CD4-positive, alpha-beta T cell treated with Interleukin-1 beta for 1 hour (primary cell): ENCODE measurements at regions not wholly inside any gene's neighbourhood (a gene's known extent, or its start where the extent isn't known, plus 50 kb on each side); places are given as distances from the start of the nearest gene placed in this dataset.
"Not testable (repeated sequence)": the region's sequence is repeated elsewhere in the genome, so short reads cannot be mapped to it uniquely, and the experiment has no call there.

ENCODE experiments used
- DNase-seq, 2 donors: peaks; one replicate each; pipeline ENCODE4 v3.0.0-alpha.2; 2020 to 2022

DNA sequence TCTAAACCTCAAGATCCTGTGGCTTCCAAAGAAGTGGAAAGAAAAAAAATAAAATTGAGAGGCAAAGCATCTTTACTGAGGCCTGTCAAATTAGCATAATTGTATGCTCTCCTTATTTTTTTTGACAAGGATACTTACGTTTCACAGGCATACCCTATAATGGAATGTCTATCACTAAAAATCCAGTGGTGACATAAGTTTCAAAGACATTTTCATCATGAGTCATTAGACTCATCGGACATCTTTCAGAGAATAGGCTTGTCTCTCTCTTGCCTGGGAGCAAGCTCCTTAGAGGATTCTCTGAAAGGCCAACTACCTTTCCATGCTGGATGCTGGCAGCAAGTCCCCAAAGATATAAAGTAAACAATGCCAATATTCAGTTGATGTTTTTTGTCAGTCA, 380.7 kb upstream of the STEAP1 start:
- no peak for DNase-seq

GRCh38 chr7:89775459-89775858, 378.8 kb upstream of the STEAP1 start:
- no peak for DNase-seq

GRCh38 chr7:89776980-89777379, 377.3 kb upstream of the STEAP1 start:
- no peak for DNase-seq

- no peak for DNase-seq
Measured at GRCh38 chr7:89777499-89777898, 376.8 kb upstream of the STEAP1 start.

DNA sequence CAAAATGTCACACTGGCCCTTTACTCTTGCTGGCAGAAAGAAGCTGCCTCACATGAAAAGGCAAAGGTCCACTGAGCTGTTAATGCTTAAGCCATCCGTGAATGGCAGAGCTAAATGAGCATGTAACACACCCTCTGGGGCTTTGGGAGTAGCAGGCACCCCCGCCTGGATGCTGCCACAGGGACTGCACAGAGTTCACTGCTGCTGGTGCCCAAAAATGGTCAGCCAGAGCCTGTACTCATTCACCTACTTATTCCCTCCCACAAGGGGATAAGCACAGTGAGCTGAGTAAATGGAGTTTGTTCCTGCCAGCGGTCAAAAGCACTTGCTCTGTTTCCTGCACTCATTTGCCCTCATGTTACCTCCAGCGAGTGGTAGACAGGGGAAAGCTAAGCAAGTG, 374.0 kb upstream of the STEAP1 start:
- no peak for DNase-seq

GRCh38 chr7:89796481-89796880, 357.8 kb upstream of the STEAP1 start:
- DNase-seq, result no peak

- no peak for DNase-seq
Measured at GRCh38 chr7:89797965-89798598, 356.2 kb upstream of the STEAP1 start.

GRCh38 chr7:89798599-89798996, 355.7 kb upstream of the STEAP1 start:
- no peak for DNase-seq

GRCh38 chr7:89800761-89801160, 353.5 kb upstream of the STEAP1 start:
- DNase-seq, result no peak

- no peak for DNase-seq
Measured at GRCh38 chr7:89809291-89809690, 345.0 kb upstream of the STEAP1 start.

DNA sequence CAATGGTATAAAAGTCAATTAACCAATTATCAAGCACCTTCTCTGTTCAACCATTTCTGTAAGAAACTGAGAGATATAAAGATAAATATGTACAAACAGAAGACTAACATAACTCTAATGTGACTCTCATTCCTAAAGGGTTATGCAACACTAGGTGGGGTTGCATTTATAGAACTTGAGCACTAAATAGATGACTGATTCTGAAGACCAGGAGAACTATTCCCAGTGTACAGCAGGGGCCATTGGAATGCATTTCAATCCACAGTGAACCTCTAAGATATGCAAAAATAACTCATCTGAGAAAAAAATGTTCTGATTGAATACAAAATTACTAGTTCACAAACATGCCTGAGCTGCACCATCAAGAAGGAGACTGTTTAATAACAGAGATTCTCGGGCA, 341.2 kb upstream of the STEAP1 start:
- no peak for DNase-seq

GRCh38 chr7:89826121-89826520, 328.1 kb upstream of the STEAP1 start:
- no peak for DNase-seq

DNA sequence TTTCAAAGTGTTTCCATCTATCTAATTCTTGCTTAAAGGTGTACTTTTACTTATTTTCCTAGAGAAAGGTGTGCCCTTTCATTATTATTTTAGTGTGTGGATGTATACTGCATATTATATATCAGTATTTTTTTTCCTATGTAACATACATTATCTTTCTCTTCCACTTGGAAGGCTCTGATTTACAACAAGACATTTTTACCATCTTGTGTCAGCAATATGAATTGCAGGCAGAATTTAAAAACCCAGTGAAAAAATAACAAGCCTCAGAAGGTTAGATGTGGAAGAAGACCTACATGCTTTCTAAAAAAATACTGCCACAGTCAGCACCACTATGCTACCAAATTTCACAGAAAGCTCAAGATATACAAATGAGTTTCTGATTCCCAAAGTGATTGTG, 327.7 kb upstream of the STEAP1 start:
- no peak for DNase-seq

- DNase-seq, result no peak
Measured at GRCh38 chr7:89837515-89837914, 316.8 kb upstream of the STEAP1 start.

- DNase-seq, result no peak
Measured at GRCh38 chr7:89839329-89839728, 314.9 kb upstream of the STEAP1 start.

GRCh38 chr7:89845952-89846351, 308.3 kb upstream of the STEAP1 start:
- no peak for DNase-seq

- no peak for DNase-seq
Measured at GRCh38 chr7:89849052-89849451, 305.2 kb upstream of the STEAP1 start.

GRCh38 chr7:89857053-89857452, 297.2 kb upstream of the STEAP1 start:
- not testable (repeated sequence) for DNase-seq

- DNase-seq, result no peak
Measured at GRCh38 chr7:89857767-89858166, 296.5 kb upstream of the STEAP1 start.

DNA sequence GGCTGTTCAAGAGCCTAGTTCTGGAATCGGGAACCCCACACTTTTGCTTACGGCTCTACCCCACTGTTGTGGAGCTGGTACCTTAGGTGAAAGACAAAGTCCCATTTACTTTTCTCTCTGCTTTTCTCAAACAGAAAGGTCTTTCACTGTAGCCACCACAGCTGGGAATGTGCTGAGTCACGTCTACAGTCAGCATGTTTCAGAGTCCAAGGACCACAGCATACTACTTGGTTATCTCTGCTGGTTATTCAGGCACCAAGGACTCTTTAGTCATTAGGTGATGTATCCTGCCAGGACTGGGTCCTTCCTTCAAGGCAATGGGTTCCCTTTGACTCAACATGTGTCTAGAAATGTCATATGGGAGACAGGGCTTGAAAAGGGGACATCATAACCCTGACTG, 266.8 kb upstream of the STEAP1 start:
- DNase-seq, result no peak

- DNase-seq, result no peak
Measured at GRCh38 chr7:89908736-89909135, 245.5 kb upstream of the STEAP1 start.

- no peak for DNase-seq
Measured at GRCh38 chr7:89914711-89915110, 239.6 kb upstream of the STEAP1 start.

DNA sequence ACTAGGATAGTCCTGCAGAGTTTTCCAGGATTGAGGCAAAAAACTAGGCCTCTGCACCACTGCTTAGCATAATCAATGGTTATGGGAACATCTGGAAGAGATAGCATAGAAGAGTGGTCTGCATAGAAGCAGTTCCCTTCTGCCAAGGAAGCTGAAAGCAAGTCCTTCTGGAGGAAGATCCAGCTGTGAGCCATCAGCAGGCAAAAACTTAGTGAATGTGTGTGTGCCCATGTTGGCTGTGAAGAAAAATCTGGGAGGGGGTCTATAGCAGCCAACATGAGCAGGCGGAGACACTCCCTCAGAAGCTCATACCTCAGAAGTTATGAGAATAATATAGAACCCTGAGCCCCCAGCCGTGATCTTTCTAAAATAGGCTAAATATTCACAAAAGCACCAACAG, 228.1 kb upstream of the STEAP1 start:
- no peak for DNase-seq

DNA sequence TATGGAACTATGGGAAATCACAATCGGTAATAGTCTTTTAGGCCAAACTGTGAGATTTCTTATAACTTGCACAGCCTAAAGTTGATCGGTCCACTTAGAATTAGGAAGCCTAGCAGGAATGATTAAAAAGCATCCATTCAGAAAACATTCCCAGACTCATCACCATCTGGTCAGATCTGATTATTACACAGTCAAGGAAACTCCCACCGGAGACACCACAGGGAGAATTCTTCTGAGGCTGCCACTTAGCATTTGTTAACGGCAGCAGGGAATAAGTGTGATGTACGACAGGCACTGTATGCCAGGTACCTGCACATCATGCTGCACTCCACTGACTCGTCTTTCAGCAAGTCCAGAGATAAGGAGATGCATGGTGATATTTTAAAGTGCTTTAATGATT, 227.6 kb upstream of the STEAP1 start:
- no peak for DNase-seq

DNA sequence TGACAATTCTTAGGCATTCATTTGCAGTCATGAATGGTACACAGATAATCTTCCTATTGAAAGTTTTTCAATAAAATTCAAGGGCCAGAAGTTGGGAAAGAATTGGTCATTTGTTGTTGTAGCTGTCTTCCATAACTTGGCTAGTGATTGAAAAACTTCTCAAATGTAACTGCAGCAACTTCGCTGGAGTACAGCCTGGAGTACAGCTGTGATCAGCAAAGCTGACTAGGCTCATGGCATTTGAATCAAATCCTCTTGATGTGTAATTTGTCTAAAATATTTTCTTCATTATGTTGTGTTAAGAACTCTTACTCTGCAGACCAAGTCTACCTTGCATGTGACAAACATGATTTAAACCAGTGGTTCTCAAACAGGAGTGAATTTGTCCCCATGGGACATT, 226.5 kb upstream of the STEAP1 start:
- no peak for DNase-seq

GRCh38 chr7:89928451-89928850, 225.8 kb upstream of the STEAP1 start:
- DNase-seq, result no peak
